HG03097 (cell line): ENCODE measurements at regions not wholly inside any gene's neighbourhood (a gene's known extent, or its start where the extent isn't known, plus 50 kb on each side); places are given as distances from the start of the nearest gene placed in this dataset.

ENCODE experiments used
- ATAC-seq: cut with Tn5 transposase; IDR thresholded peaks from one replicate; pipeline ENCODE4 v1.9.1; 2021; ENCODE audit not compliant: unreplicated experiment, low FRiP score

GRCh38 chr5:67502951-67503350 lies 306.4 kb upstream of the CD180 start:
- ATAC-seq: no peak

GRCh38 chr5:67496051-67496450 lies 299.5 kb upstream of the CD180 start:
- no peak for ATAC-seq

GRCh38 chr5:67495072-67495471 lies 298.5 kb upstream of the CD180 start:
- no peak for ATAC-seq

- no peak for ATAC-seq
Observed at GRCh38 chr5:67494186-67494855, 297.7 kb upstream of the CD180 start.

- no peak for ATAC-seq
Observed at GRCh38 chr5:67493676-67494075, 297.1 kb upstream of the CD180 start.

- ATAC-seq: no peak
Observed at GRCh38 chr5:67490543-67491321, 294.1 kb upstream of the CD180 start.

GRCh38 chr5:67488885-67489284 lies 292.3 kb upstream of the CD180 start:
- no peak for ATAC-seq

- ATAC-seq: no peak
Observed at GRCh38 chr5:67487862-67488261, 291.3 kb upstream of the CD180 start.

GRCh38 chr5:67483453-67484030 lies 286.9 kb upstream of the CD180 start:
- ATAC-seq: no peak

- no peak for ATAC-seq
Observed at GRCh38 chr5:67481362-67481761, 284.8 kb upstream of the CD180 start.

- ATAC-seq: no peak
Observed at GRCh38 chr5:67478337-67478736, 281.7 kb upstream of the CD180 start.

GRCh38 chr5:67476995-67477394 lies 280.4 kb upstream of the CD180 start:
- no peak for ATAC-seq

GRCh38 chr5:67476531-67476930 lies 279.9 kb upstream of the CD180 start:
- ATAC-seq: no peak

GRCh38 chr5:67475489-67475888 lies 278.9 kb upstream of the CD180 start:
- ATAC-seq: no peak

- no peak for ATAC-seq
Observed at GRCh38 chr5:67474597-67475238, 278.1 kb upstream of the CD180 start.

- ATAC-seq: no peak
Observed at GRCh38 chr5:67467110-67467509, 270.5 kb upstream of the CD180 start.

GRCh38 chr5:67465537-67466207 lies 269.1 kb upstream of the CD180 start:
- ATAC-seq: no peak

GRCh38 chr5:67462147-67462546 lies 265.5 kb upstream of the CD180 start:
- no peak for ATAC-seq

- no peak for ATAC-seq
Observed at GRCh38 chr5:67459253-67459652, 262.7 kb upstream of the CD180 start.

- ATAC-seq: no peak
Observed at GRCh38 chr5:67455970-67456369, 259.4 kb upstream of the CD180 start.
